Right ventricle myocardium superior (tissue), 1 donor: ENCODE measurements at regions not wholly inside any gene's neighbourhood (a gene's known extent, or its start where the extent isn't known, plus 50 kb on each side); places are given as distances from the start of the nearest gene placed in this dataset.
A peak's percentile ranks its signal among the peaks of the same experiment; 100 is the strongest.
"Not testable (repeated sequence)": the region's sequence is repeated elsewhere in the genome, so short reads cannot be mapped to it uniquely, and the experiment has no call there.

Experiments used
- ATAC-seq: fragments of 200-7000 bp; cut with Tn5 transposase; one replicate; pipeline ENCODE4 v1.9.1; 2020; ENCODE audit warnings: mild to moderate bottlenecking; ENCODE audit not compliant: poor library complexity
- DNase-seq: peaks from one replicate; pipeline ENCODE4 v3.0.0-alpha.2; 2020
- intact Hi-C: fragments of 100-400 bp; cut with DNase I; formaldehyde crosslinking; loops from one replicate; pipeline ENCODE4 v1.11.2; 2022
- donor health status: DM: no; HTN: yes; CAD: no; lungs with severe emphysema.

DNA sequence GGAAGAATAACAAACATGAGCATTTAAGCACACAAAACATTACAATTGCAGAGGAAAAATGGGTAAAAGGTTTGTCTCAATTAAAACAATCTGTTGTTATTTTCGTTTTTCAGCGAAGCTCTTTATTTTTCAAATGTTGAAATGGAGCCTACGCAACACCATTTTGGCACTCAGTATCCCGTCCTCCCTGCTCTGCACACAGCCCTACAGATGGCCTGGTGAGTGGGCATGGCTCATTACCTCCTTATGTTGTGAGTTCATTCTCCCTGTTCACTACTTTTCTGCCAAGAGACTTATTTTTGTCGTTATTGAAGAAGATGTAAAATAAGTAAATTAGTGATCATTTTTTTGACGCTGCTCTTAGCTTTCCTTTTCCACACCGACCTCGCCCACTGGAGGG lies 167.8 kb upstream of the CXCL12 start:
- intact Hi-C loops, result no loop called here
- ATAC-seq (no peak), DNase-seq (no peak)

DNA sequence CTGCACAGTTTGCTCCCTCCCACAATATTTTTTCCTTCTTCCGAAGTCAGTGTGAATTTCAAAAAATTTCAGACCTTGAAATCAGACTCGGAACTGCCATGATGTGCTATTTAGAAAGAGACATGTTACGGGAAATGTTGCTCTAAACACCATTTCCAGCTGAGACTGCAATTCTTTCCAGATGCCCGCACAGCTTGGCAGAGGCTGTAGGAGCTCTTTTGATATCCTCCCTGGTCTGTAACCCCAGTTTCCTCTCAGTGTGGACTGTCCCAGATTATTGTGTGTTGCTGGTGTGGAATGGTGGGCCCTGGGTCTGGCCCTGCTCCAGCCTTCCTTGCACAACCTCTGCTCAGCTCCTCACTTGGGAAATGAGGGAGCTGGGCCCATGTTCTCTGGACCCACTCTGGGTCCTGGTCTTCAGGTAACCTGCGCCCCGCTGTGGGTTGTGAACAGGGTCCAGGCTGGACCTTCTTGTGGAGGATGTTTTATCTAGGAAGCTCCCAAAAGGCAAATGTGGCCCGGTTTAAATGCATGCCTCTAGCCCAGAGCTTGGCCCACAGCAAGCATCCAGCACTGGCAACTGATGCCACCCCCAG lies 172.8 kb upstream of the CXCL12 start:
- intact Hi-C loops, result no loop called here

DNA sequence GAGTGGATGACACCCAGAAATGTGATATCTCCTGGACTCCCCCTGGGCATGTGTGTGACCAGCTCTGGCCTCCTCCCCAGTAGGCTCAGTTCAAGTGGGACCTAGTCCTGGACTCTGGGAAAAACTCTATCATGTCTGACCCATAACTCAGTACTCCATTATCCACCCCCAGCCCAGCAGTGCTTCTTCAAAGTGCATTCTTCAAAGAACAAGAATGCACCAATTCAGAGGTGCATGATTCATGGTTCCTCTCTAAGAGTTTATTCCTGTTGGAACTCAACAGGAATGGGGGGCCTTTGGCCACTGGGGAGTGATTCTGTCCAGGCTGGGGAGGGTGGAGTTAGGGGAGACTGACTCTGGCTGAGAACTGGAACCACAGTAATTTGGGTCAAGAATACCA lies 173.6 kb upstream of the CXCL12 start:
- ATAC-seq, result no peak
- DNase-seq, result no peak
- intact Hi-C loops, result no loop called here

More for the DNA sequence above, 172.8 kb upstream of the CXCL12 start:
- DNase-seq, result no peak
- ATAC-seq, result no peak

DNA sequence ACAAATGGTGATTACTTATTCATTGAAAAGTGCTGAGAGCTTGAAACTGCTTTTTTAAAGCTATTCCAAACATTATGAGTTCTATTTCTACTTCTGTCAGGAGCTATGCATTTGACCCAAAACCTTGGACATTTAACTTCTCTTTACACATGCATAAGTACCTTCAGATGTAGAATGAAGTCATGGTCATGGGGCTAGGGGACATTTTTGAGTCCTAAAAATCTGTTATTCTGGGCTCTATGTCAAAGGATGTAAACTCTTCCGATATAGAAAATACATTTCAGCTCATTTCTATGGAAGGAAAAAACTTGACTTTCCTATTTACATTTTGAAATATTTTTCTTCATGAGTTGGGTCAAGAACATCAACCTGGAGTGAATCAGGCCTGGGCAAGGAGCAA lies 179.5 kb upstream of the CXCL12 start:
- no peak for ATAC-seq
- intact Hi-C loops, result no loop called here
- no peak for DNase-seq

DNA sequence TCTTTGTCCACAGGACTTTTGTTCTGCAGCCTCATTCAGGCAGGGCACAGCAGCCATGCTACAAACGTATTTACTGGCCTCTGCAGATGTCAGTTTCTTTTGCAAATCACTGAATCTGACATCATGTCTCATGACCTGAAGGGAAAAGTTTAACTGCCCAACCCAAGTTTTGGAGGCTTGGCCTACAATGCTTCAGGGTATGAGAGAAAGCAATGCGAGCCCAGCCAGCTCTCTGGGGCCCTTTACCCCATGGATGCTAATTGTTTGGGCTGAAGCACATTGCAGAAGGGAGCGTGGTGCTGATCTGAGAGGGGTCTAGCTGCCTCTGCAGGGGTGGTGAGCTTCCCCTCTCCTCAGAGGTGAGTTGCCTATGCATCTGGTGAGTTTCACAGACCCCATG lies 179.9 kb upstream of the CXCL12 start:
- DNase-seq (no peak), ATAC-seq (no peak)
- intact Hi-C loops, result no loop called here

DNA sequence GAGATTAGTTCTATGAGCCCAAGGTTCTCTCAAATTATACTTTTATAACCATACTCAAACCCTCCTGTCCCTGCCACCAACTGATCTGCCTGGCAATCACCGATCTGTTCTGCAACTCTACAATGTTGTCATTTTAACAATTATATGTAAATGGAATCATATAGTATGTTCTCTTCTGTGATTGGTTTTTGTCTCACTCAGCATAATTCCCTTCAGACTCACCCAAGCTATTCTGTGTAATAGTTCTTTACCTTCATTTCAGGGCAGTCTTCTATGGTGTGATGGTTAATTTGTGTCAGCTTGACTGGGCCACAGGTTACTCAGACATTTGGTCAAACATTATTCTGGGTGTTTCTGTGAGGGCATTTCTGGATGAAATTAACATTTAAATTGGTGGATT lies 181.9 kb upstream of the CXCL12 start:
- DNase-seq (no peak), ATAC-seq (no peak)
- intact Hi-C loops, result no loop called here

DNA sequence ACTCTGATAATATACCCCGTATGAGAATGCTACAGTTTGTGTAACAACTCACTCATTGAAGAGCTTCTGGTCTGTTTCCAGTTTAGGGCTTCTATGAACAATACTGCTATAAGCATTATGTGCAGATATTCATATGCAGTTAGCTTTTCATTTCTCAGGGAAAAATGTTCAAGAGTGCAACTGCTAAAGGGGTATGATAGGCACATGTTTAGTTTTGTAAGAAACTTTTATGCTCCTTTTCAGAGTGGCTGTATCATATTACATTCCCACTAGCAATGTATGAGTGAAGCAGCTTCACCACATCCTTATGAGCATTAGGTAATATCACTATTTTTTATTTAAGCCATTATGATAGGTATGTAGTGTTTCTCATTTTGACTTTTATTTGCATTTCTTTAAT lies 182.6 kb upstream of the CXCL12 start:
- intact Hi-C loops, result no loop called here
- no peak for DNase-seq
- ATAC-seq, result no peak

DNA sequence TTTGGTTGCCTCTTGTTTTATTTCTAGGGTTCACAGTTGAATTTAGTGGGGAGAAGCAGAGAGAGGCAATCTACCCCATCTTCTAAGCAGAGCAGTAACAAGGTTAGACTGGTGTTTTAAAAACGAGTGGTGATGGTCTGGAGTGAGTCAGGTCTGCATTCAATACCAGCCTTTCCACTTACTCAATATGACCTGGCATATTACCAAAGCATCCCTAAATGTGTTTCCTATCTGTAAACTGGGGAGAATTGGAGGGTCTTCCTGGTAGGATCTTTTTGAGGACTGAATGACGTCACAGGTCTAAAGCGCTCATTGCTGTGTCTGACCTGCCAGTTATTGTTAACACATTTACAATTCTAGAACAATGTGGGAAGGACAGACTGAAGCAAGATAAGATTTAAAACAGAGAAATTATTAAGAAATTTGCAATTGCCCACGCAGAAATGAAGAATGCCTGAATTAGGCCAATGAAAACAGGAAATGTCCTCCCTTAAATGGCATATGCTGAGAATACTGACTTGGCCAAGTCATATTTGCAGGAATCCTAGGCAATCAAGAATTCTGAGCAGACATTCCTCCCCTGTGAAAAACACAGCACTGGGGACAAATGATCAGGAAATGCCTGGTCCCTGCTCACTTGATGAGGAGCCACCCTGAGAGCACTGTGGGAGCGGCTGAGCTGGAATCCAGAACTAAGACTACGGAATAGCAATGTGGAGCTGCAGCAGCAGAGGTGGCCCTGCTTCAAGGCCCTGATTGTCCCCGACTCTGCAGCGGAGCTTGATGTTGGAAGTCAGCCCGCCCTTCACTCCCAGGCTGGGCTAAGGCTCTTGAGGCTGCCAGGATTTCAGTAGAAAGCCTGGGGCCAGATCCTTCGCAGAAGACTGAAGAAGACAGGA lies 184.5 kb upstream of the CXCL12 start:
- ATAC-seq (peak; percentile 80), DNase-seq (peak; percentile 62)
- intact Hi-C loops, result no loop called here

DNA sequence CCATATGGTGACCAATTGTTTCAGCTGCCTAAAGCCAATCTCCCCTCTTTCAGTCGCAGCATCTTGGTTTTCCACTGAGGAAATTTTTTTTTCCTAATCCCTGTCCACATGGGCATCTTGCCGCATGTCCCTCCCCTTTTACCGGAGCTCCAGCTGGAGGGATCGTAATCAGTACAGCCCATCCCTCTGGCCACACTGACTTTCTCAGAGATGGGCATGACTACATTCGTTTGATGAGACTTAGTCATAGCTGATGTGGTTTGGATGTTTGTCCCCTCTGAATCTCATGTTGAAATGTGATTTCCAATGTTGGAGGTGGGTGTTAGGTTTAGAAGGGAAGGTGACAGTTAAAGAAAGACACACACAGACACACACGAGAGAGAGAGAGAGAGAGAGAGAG lies 186.8 kb upstream of the CXCL12 start:
- ATAC-seq (no peak), DNase-seq (no peak)
- intact Hi-C loops, result no loop called here

DNA sequence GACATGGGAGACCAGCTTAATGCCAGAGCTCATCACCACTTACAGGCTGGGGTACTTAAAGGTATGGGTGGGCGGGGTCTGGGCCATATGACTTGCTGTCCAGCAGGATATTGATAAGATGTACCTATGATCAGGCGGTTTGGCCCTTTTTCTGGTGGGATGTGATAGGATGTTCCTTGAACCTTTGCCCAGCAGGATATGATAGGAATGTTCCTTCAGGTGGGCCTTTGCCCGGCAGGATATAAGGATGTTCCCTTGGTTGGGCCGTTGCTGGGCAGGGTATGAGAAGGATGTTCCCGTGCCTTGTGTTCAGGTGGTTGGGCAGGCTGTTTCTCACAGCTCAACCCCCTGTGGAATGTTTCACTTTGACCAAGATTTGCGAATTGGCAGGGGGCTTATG lies 187.2 kb upstream of the CXCL12 start:
- DNase-seq, result no peak
- ATAC-seq, result no peak
- intact Hi-C loops, result no loop called here

DNA sequence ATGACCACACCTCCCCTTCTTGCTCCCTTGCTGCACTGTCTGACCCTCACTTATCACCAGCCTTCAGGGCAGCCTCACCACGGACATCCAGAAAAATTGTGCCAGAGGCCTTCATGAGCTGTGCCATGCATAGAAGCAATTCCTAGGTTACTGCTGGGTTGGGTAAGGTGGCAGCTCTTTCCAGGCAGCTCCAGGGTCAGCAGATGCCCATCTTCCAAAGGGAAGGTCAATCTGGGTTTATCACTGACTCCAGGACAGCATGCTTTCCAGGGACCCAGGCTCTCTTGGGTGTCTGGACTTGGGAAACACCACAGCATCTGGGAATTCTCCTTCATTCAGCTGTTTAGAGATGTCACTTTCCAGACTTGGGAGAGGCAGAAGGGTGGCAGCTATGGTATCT lies 188.9 kb upstream of the CXCL12 start:
- DNase-seq (no peak), ATAC-seq (no peak)
- intact Hi-C loops, result no loop called here

DNA sequence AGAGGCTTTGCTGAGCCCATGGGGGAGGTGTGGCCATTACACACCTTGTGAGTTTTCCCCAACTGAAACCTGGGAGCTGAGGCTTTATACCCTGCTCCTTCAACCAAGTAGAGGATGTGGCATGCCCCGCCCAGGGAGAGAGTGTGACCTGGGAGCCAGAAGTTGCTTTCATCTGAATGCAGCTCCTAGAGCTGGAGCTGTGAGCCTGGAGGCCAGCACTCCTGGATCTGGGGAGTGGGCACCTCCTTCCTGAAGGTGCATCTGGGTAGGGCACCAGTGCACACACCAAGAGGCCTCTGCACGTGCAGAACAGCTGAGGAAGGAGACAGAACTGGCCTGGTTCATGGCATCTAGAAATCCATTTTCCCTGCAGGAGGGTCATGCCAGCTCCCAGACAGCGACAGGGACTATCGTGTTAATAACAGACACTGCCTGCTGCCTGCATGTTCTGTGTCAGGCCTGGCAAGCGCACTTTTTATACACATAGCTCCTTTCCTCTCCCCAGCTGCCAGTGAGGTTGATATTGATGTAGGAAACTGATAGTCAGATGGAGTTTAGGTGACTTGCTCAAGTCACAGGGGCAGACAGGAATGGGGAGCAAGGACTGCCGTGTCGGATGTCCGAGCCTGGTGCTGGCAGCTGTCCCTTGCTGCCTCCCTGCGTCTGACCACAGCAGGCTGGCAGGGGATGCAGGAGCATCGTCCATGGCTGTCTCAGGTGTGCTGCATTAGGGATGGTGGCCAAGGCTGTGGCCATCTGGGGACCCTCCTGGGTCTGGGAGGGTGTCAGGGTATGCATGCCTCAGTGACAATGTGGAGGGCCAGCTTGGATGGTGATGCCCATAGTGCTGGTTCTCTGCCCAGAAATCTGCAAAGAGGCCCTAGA lies 189.9 kb upstream of the CXCL12 start:
- ATAC-seq, result no peak
- intact Hi-C loops, result no loop called here
- no peak for DNase-seq

DNA sequence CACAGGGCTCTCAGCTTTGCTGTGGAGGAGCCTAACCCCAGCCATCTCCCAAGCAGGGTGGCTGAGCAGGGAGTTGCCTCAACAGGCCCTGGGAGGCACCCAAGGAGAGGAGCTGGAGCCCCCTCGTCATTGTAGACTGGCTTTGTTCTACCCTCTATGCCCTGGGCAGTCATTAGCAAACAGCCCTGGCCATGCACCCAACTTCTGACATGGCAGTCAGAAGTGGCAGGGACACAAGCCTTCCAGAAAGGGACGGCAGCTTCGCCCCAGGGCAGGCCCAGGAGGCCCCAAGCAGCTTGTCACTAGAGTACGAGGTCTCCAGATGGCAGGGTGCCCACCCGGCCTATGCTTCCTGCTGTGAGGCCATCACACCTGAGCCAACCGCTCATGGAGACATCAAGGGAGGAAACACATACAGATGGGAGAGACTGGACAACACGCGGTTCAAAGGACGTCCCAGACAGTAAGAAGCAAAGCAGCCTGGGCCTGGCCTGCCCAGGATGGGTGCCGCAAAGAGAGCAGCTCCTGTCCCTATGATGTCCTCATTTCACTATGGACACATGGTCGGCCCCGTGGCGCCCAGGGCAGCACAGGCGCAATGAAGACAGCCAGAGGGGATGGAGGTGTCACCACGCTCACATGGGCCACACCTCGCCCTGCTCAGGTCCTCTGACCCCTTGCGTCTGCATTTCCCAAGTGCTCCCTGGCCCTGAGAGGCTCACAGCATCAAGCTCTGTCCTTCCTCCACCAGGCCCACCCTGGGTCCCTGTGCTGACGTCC lies 190.9 kb upstream of the CXCL12 start:
- no peak for ATAC-seq
- intact Hi-C loops, result no loop called here

DNA sequence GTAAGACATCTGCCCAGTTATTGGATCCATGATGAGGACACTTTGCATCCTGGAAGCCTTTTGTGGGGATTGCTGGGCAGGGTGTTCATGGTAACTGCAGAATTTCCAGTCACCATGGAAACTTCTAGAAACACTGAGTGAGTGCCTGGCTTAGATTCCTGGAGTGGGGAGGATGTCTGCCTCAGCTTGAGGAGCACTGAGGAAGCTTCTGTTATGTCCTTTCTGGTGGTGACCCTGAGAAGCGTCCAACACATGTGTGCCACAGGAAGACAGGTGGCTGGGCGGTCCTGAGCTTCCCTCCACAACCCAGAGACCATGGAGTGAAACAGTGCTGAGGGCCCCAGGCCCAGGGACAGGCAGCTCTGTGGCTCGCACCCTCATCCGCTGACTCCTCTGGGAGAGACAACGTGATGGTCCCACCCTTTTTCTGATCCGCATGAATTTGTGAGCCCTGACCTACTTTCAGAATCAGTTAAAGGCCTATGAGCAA lies 191.8 kb upstream of the CXCL12 start:
- ATAC-seq (peak; percentile 90), DNase-seq (peak; percentile 56)
- intact Hi-C loops, result no loop called here

More for the DNA sequence above, 190.9 kb upstream of the CXCL12 start:
- no peak for DNase-seq

DNA sequence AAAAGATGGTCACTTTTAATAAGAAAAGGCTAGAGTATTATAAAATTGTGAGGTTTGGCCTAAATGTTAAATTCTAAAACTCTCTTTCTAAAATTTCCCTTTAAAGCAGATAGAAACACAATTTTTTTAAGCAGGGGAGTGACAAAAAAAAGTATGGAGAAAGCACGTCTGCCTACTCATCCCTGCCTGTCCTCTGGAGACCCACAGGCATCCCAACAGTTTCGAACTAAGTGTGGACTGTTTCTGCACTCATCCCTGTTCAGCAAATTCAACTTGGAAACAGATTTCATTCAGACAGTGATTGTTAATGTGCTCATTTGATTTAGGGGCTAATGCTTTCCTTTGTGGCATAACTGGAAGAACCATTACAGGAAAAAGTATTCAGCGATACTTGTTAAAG lies 192.6 kb upstream of the CXCL12 start:
- ATAC-seq, result no peak
- no peak for DNase-seq
- intact Hi-C loops, result no loop called here

DNA sequence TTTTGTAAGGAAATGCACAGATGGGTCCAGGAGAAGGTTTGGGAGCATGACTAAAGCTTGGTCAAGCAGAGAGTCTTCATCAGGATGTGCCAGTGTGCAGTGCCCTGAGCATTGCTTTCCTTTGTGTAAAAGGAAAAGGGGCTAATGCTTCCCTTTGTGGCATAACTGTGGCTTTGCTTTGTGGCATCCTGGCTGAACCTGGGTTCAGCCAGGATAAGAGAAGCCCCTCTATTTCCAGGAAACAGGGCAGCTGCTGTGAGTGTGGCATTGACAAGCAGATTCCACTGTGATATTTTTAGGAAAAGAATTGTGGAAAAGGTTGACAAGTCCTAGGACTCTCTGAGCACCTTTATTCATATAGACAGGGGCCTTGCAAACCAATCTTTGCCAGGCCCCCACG lies 193.4 kb upstream of the CXCL12 start:
- DNase-seq, result no peak
- ATAC-seq, result no peak
- intact Hi-C loops, result no loop called here

DNA sequence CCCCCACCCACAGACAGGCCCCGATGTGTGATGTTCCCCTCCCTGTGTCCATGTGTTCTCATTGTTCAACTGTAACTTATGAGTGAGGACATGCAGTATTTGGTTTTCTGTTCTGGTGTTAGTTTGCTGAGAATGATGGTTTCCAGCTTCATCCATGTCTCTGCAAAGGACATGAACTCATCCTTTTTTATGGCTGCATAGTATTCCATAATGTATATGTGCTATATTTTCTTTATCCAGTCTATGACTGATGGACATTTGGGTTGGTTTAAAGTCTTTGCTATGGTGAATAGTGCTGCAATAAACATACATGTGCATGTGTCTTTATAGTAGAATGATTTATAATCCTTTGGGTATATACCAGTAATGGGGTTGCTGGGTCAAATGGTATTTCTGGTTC lies 194.1 kb upstream of the CXCL12 start:
- ATAC-seq, intact Hi-C loops, DNase-seq: not testable (repeated sequence)

DNA sequence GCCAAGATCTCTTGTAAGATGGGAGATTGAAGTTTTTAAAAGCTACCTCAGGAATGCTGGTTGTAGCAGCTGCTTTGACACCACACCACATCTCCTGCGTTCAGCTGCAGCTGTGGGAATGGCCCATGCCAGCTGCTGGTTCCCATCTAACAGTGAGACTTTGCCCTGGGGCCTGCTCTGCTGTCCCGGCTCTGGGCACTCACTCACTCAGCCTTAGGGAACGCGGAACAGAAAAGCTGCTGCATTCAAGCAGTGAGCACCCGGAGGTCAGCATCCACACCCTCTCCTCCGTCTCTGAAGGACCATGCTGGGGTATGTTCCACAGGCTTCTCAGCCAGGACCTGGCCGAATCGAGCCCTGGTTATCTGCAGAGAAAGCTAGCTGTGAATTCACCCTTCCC lies 197.1 kb upstream of the CXCL12 start:
- DNase-seq (no peak), ATAC-seq (no peak)

More for the DNA sequence above, 197.1 kb upstream of the CXCL12 start:
- intact Hi-C loops, result no loop called here
